ENCODE measurements at regions not wholly inside any gene's neighbourhood (a gene's known extent, or its start where the extent isn't known, plus 50 kb on each side); places are given as distances from the start of the nearest gene placed in this dataset.

- TF ChIP-seq, protein P1, sequence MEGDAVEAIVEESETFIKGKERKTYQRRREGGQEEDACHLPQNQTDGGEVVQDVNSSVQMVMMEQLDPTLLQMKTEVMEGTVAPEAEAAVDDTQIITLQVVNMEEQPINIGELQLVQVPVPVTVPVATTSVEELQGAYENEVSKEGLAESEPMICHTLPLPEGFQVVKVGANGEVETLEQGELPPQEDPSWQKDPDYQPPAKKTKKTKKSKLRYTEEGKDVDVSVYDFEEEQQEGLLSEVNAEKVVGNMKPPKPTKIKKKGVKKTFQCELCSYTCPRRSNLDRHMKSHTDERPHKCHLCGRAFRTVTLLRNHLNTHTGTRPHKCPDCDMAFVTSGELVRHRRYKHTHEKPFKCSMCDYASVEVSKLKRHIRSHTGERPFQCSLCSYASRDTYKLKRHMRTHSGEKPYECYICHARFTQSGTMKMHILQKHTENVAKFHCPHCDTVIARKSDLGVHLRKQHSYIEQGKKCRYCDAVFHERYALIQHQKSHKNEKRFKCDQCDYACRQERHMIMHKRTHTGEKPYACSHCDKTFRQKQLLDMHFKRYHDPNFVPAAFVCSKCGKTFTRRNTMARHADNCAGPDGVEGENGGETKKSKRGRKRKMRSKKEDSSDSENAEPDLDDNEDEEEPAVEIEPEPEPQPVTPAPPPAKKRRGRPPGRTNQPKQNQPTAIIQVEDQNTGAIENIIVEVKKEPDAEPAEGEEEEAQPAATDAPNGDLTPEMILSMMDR (IDR thresholded peaks at IDR 0.05): no peak
- TF ChIP-seq POLR2A (IDR thresholded peaks at IDR 0.05) (no peak), EP300 (IDR thresholded peaks at IDR 0.05) (no peak)
Measured at GRCh38 chr7:24438232-24438631, 135.0 kb upstream of the PALS2 start.
